H1 (cell line): ENCODE measurements at regions not wholly inside any gene's neighbourhood (a gene's known extent, or its start where the extent isn't known, plus 50 kb on each side); places are given as distances from the start of the nearest gene placed in this dataset.

ENCODE experiments used
- CTCF ChIA-PET: fragments of 300-600 bp; sonication (Branson Sonifier 250); formaldehyde crosslinking; loops from one replicate; lab custom pipeline; 2021; ENCODE audit not compliant: partially characterized antibody; lab: Charles Lee
- POLR2A ChIA-PET: fragments of 300-600 bp; sonication (Branson Sonifier 250); formaldehyde crosslinking; loops from one replicate; lab custom pipeline; 2021; ENCODE audit warnings: inconsistent platforms; ENCODE audit not compliant: partially characterized antibody; lab: Charles Lee
- DNase-seq, 2 experiments: peaks; one replicate each; pipeline versions ENCODE4 v3.0.0 to v3.0.0-alpha.2; 2010 to 2022; ENCODE audit warnings: low spot score in 2 of 2, low read depth in 1 of 2, mixed read lengths in 1 of 2
- FAIRE-seq: peaks from 2 replicates; lab custom pipeline; 2011; peaks lifted over from hg19 to GRCh38; lab: Jason Lieb, UNC
- H2AFZ ChIP-seq: 2 replicates; pipeline ENCODE4 v1.8.1; 2012; ENCODE audit warnings: low read length, inconsistent platforms
- H2AK5ac ChIP-seq: 2 replicates; pipeline ENCODE4 v1.6.1; 2013; ENCODE audit warnings: low read depth, low read length
- H2BK120ac ChIP-seq: replicated peaks from 2 replicates; pipeline ENCODE3; 2013; ENCODE audit warnings: low read depth, low read length, inconsistent platforms
- H2BK12ac ChIP-seq: 2 replicates; pipeline ENCODE4 v1.6.1; 2013; ENCODE audit warnings: low read depth, low read length
- H2BK15ac ChIP-seq: 2 replicates; pipeline ENCODE4 v1.6.1; 2013; ENCODE audit warnings: low read length
- H2BK20ac ChIP-seq: 2 replicates; pipeline ENCODE4 v1.6.1; 2013; ENCODE audit warnings: low read length
- H2BK5ac ChIP-seq: 2 replicates; pipeline ENCODE4 v1.6.1; 2013; ENCODE audit warnings: low read depth, low read length
- H3K14ac ChIP-seq: 2 replicates; pipeline ENCODE4 v1.6.1; 2013; ENCODE audit warnings: inconsistent platforms; ENCODE audit not compliant: insufficient read length
- H3K18ac ChIP-seq: 2 replicates; pipeline ENCODE4 v1.6.1; 2013; ENCODE audit warnings: low read length; ENCODE audit errors: extremely low read depth
- H3K23ac ChIP-seq: 2 replicates; pipeline ENCODE4 v1.6.1; 2013; ENCODE audit warnings: inconsistent platforms; ENCODE audit not compliant: insufficient read length
- H3K23me2 ChIP-seq: 2 replicates; pipeline ENCODE4 v1.6.1; 2013; ENCODE audit warnings: low read depth, low read length
- H3K27ac ChIP-seq: 2 replicates; pipeline ENCODE4 v1.6.1; 2011; ENCODE audit warnings: low read depth, low read length, inconsistent platforms
- H3K27me3 ChIP-seq, 4 experiments: replicated peaks in 1 of 4; 1 replicate in 1 of 4; 2 replicates in 3 of 4; pipeline versions ENCODE4 v1.6.1 to v1.8.1; 2011 to 2013; ENCODE audit warnings: low read length in 3 of 4, mild to moderate bottlenecking in 3 of 4, inconsistent platforms in 2 of 4, mixed read lengths in 2 of 4, moderate library complexity in 1 of 4; ENCODE audit not compliant: control insufficient read depth in 3 of 4, insufficient read depth in 3 of 4; ENCODE audit errors: extremely low read depth in 1 of 4
- H3K36me3 ChIP-seq, 4 experiments: 2 replicates each; pipeline versions ENCODE4 v1.6.1 to v1.8.1; 2011 to 2013; ENCODE audit warnings: mild to moderate bottlenecking in 4 of 4, low read length in 3 of 4, moderate library complexity in 2 of 4, control low read depth in 1 of 4, inconsistent platforms in 1 of 4; ENCODE audit not compliant: insufficient read depth in 4 of 4, control insufficient read depth in 2 of 4
- H3K4ac ChIP-seq: replicated peaks from 2 replicates; pipeline ENCODE3; 2013; ENCODE audit warnings: low read length, low read depth, mixed read lengths, inconsistent platforms; ENCODE audit not compliant: insufficient read length
- H3K4me1 ChIP-seq, 4 experiments: replicated peaks in 1 of 4; 1 replicate in 1 of 4; 2 replicates in 3 of 4; pipeline versions ENCODE4 v1.6.1 to v1.8.1; 2011 to 2013; ENCODE audit warnings: low read length in 3 of 4, inconsistent platforms in 2 of 4, mixed read lengths in 1 of 4; ENCODE audit not compliant: insufficient read depth in 4 of 4, control insufficient read depth in 3 of 4
- H3K4me2 ChIP-seq, 2 experiments: 2 replicates each; pipeline versions ENCODE4 v1.6.1 to v1.8.1; 2011 to 2013; ENCODE audit warnings: low read depth in 2 of 2, low read length in 2 of 2, control low read depth in 1 of 2, inconsistent platforms in 1 of 2, mild to moderate bottlenecking in 1 of 2; ENCODE audit not compliant: insufficient read depth in 1 of 2
- H3K4me3 ChIP-seq, 4 experiments: fragments of 200-600, 300-600 bp in 1 of 4; sonication (generic), shearing (Covaris generic), sonication (Bioruptor Twin) in 1 of 4; 2 replicates each; pipeline versions ENCODE4 v1.5.1 to v1.8.1; 2011 to 2016; ENCODE audit warnings: low read length in 4 of 4, low read depth in 3 of 4, control low read depth in 2 of 4, inconsistent platforms in 2 of 4, mild to moderate bottlenecking in 2 of 4, mixed read lengths in 1 of 4, moderate library complexity in 1 of 4; ENCODE audit not compliant: insufficient read depth in 2 of 4; ENCODE audit errors: extremely low read depth in 1 of 4
- H3K56ac ChIP-seq: replicated peaks from 2 replicates; pipeline ENCODE3; 2013; ENCODE audit warnings: low read depth, mild to moderate bottlenecking, mixed read lengths, low read length, inconsistent platforms; ENCODE audit not compliant: insufficient read length
- H3K79me1 ChIP-seq: 2 replicates; pipeline ENCODE4 v1.6.1; 2013; ENCODE audit warnings: low read depth, low read length, control low read depth
- H3K79me2 ChIP-seq, 2 experiments: 2 replicates each; pipeline versions ENCODE4 v1.6.1 to v1.8.1; 2012 to 2013; ENCODE audit warnings: low read length in 2 of 2, mild to moderate bottlenecking in 2 of 2, inconsistent platforms in 1 of 2; ENCODE audit not compliant: insufficient read depth in 2 of 2, control insufficient read depth in 1 of 2
- H3K9ac ChIP-seq, 4 experiments: replicated peaks in 1 of 4; 1 replicate in 1 of 4; 2 replicates in 3 of 4; pipeline versions ENCODE4 v1.6.1 to v1.8.1; 2011 to 2013; ENCODE audit warnings: low read depth in 3 of 4, low read length in 3 of 4, control low read depth in 2 of 4, mild to moderate bottlenecking in 2 of 4, moderate library complexity in 2 of 4, inconsistent platforms in 1 of 4; ENCODE audit errors: extremely low read depth in 1 of 4
- H3K9me3 ChIP-seq, 2 experiments: 2 replicates each; pipeline versions ENCODE4 v1.6.1 to v1.8.1; 2012 to 2013; ENCODE audit warnings: mild to moderate bottlenecking in 2 of 2, moderate library complexity in 2 of 2, control low read depth in 1 of 2, inconsistent platforms in 1 of 2, low read depth in 1 of 2, low read length in 1 of 2, mixed read lengths in 1 of 2; ENCODE audit not compliant: insufficient read depth in 2 of 2
- H4K20me1 ChIP-seq, 2 experiments: replicated peaks in 1 of 2; 2 replicates each; pipeline versions ENCODE3 to v1.8.1; 2011 to 2013; ENCODE audit warnings: inconsistent platforms in 2 of 2, low read length in 2 of 2, mild to moderate bottlenecking in 1 of 2; ENCODE audit not compliant: insufficient read depth in 2 of 2, control insufficient read depth in 1 of 2
- H4K5ac ChIP-seq: 2 replicates; pipeline ENCODE4 v1.6.1; 2013; ENCODE audit warnings: low read length, low read depth, mixed read lengths, inconsistent platforms; ENCODE audit not compliant: insufficient read length
- H4K8ac ChIP-seq: 2 replicates; pipeline ENCODE4 v1.8.0; 2013; ENCODE audit warnings: mild to moderate bottlenecking, moderate library complexity, low read length, inconsistent platforms; ENCODE audit not compliant: insufficient read depth; ENCODE audit errors: extremely low read depth
- H4K91ac ChIP-seq: replicated peaks from 2 replicates; pipeline ENCODE3; 2013; ENCODE audit warnings: low read length, mixed read lengths, inconsistent platforms; ENCODE audit not compliant: insufficient read length
- CTCF ChIP-seq, 3 experiments: IDR thresholded peaks; 1 replicate in 2 of 3; 2 replicates in 1 of 3; pipeline versions ENCODE4 v1.5.1 to v1.6.1; 2011; ENCODE audit warnings: low read length in 3 of 3, mild to moderate bottlenecking in 3 of 3, inconsistent platforms in 2 of 3, low read depth in 1 of 3, moderate library complexity in 1 of 3; ENCODE audit not compliant: insufficient read depth in 1 of 3; ENCODE audit errors: control extremely low read depth in 1 of 3
- EZH2 ChIP-seq: fragments of 200-600 bp; sonication (generic); IDR thresholded peaks from 2 replicates; pipeline ENCODE4 v1.7.1; 2012; ENCODE audit warnings: low read depth, mild to moderate bottlenecking, moderate library complexity, low read length, inconsistent platforms; ENCODE audit not compliant: severe bottlenecking
- PHF8 ChIP-seq: fragments of 200-600 bp; sonication (generic); conservative IDR thresholded peaks from 2 replicates; pipeline ENCODE4 v1.7.1; 2012; ENCODE audit warnings: low read depth, mild to moderate bottlenecking, inconsistent platforms, low read length, moderate library complexity
- RNF2 ChIP-seq: fragments of 200-900, 300-1000 bp; sonication (generic); IDR thresholded peaks from 2 replicates; pipeline ENCODE4 v1.7.1; 2016; ENCODE audit warnings: borderline replicate concordance, low read depth, mild to moderate bottlenecking, antibody characterized with exemption, low read length; ENCODE audit not compliant: poor library complexity, severe bottlenecking; ENCODE audit errors: missing control alignments
- SAP30 ChIP-seq: fragments of 300-600 bp; sonication (generic); IDR thresholded peaks from 2 replicates; pipeline ENCODE4 v1.7.1; 2012; ENCODE audit warnings: low read length, moderate library complexity, mild to moderate bottlenecking, inconsistent platforms; ENCODE audit not compliant: insufficient read depth, insufficient replicate concordance
- SIRT6 ChIP-seq: IDR thresholded peaks from one replicate; pipeline ENCODE4 v1.7.1; 2012; ENCODE audit warnings: low read length, inconsistent platforms
- SIX5 ChIP-seq: IDR thresholded peaks from 2 replicates; pipeline ENCODE4 v1.6.1; 2011; ENCODE audit warnings: mild to moderate bottlenecking, low read depth, low read length
- TBP ChIP-seq: IDR thresholded peaks from 2 replicates; pipeline ENCODE4 v1.6.1; 2011; ENCODE audit warnings: low read depth, low read length, improper control_type of control experiment
- TCF12 ChIP-seq: IDR thresholded peaks from 2 replicates; pipeline ENCODE4 v1.6.1; 2011; ENCODE audit warnings: low read depth, mild to moderate bottlenecking, low read length
- USF2 ChIP-seq: IDR thresholded peaks from 2 replicates; pipeline ENCODE4 v1.6.1; 2011; ENCODE audit warnings: low read length, improper control_type of control experiment
- WGBS, 2 experiments: shearing (Covaris generic) in 1 of 2; methylation state at CpG; one replicate each; pipeline versions ENCODE4 v1.1.6 to v1.1.7; 2013 to 2015; ENCODE audit warnings: low lambda C conversion rate in 2 of 2, mixed read lengths in 2 of 2, inconsistent platforms in 1 of 2, low coverage in 1 of 2, missing lambda C conversion rate in 1 of 2; ENCODE audit not compliant: insufficient replicate concordance in 2 of 2, insufficient coverage in 1 of 2, insufficient read length in 1 of 2; ENCODE audit errors: extremely low coverage in 1 of 2, missing lambda C conversion rate in 1 of 2; 5-methylcytosine and 5-hydroxymethylcytosine counted together

GRCh38 chr18:55031979-55032378 is 72.7 kb upstream of the CCDC68 start:
- H3K23me2 ChIP-seq = no peaks in the 10 kb centered on the region
- no peak overlapping the region for H3K4ac ChIP-seq
- no peak overlapping the region for H3K9ac ChIP-seq
- H2BK120ac ChIP-seq = no peak overlapping the region
- no peak overlapping the region for H3K18ac ChIP-seq
- H3K36me3 ChIP-seq = no peaks in the 10 kb centered on the region
- H3K27me3 ChIP-seq = no peaks in the 10 kb centered on the region
- CTCF ChIA-PET = interaction anchor here (1.0 to 1.1 kb wide), 2 partner anchors 15 to 37 kb away, joined by 3 read pairs; no protein-coding TSS in a partner anchor
- FAIRE-seq = no peak
- H2BK5ac ChIP-seq = no peak overlapping the region
- 88% methylated on average over 5 of the region's 5 CpGs; no CpG with 5 or more reads in 1 of the 2 experiments for WGBS, 2 experiments
- H3K4me1 ChIP-seq = no peaks in the 10 kb centered on the region; a peak in 1 of 7 replicates
- no peak overlapping the region for H3K14ac ChIP-seq
- POLR2A ChIA-PET = no interaction called here
- H3K4me3 ChIP-seq = no peak overlapping the region
- no peak overlapping the region for H4K91ac ChIP-seq
- H3K9me3 ChIP-seq = no peaks in the 10 kb centered on the region
- no peak overlapping the region for H3K27ac ChIP-seq
- no peak overlapping the region for H2AFZ ChIP-seq
- no peak overlapping the region for H3K23ac ChIP-seq
- no peak overlapping the region for H2BK12ac ChIP-seq
- no peak overlapping the region for H3K4me2 ChIP-seq
- no peak overlapping the region for H2BK20ac ChIP-seq
- DNase-seq = no peak
- no peak overlapping the region for H2BK15ac ChIP-seq
- no peaks in the 10 kb centered on the region for H4K20me1 ChIP-seq
- no peak overlapping the region for H4K8ac ChIP-seq
- H3K56ac ChIP-seq = no peak overlapping the region
- H4K5ac ChIP-seq = no peak overlapping the region
- H2AK5ac ChIP-seq = no peak overlapping the region
- H3K79me2 ChIP-seq = no peaks in the 10 kb centered on the region
- no peaks in the 10 kb centered on the region for H3K79me1 ChIP-seq
- no peak for TF ChIP-seq EZH2
- TF ChIP-seq RNF2 = no peak
- no peak for TF ChIP-seq SIRT6
- TF ChIP-seq TBP = no peak
- no peak for TF ChIP-seq PHF8
- no peak for TF ChIP-seq USF2
- no peak for TF ChIP-seq SIX5
- TF ChIP-seq CTCF (IDR thresholded peaks at IDR 0.05; ENCODE audit: control extremely low read depth in 1 of 3, insufficient read depth in 1 of 3, low read depth in 1 of 3, low read length in 3 of 3) = no peak
- no peak for TF ChIP-seq SAP30
- TF ChIP-seq TCF12 = no peak
